ENCODE measurements at regions not wholly inside any gene's neighbourhood (a gene's known extent, or its start where the extent isn't known, plus 50 kb on each side); places are given as distances from the start of the nearest gene placed in this dataset.

DNA sequence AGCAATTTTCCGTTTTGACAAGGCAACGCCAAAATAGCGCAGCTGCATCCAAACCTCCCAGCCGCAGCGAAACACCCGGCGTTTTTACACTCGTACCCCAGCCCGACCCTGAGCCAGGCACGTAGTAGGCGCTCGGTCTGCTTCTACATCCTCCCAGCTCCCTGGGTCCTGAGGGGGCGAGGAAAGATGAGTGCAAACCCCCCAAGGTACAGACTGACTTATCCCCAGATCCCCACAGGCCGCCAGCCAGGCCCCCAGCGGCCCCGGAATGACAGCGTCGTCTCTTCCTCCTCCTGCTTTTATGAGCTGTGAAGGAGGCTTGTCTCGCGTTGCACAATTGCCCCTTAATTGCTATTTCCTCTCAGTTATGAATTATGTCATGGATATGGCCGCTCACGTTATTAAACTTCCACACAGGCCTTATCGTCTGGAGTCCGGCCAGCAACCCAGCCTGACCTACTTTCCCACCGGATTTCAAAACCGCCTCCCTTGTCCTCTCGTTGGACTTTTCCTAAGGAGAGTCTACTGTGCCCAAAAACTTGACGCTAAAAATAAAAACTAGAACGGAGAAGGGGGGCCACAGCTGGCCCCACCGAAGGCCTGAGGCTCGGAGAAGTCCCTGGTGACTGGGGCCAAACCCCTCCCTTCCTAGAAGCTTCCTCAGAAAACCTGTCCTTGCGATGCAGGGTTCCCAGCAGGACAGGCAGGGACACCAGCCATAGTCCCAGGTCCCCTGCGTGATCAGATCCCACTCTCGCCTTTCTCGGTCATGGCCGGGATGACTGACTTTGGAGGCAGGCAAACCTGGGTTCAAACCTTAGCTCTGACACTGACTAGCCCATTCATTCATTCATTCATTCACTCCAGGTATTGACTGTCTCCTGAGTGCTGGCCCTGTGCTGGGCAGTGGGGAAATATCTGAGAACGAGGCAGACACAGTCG, 130.9 kb upstream of the PTPN1 start:
- DNase-seq, result peak; percentile 54 to 60

DNA sequence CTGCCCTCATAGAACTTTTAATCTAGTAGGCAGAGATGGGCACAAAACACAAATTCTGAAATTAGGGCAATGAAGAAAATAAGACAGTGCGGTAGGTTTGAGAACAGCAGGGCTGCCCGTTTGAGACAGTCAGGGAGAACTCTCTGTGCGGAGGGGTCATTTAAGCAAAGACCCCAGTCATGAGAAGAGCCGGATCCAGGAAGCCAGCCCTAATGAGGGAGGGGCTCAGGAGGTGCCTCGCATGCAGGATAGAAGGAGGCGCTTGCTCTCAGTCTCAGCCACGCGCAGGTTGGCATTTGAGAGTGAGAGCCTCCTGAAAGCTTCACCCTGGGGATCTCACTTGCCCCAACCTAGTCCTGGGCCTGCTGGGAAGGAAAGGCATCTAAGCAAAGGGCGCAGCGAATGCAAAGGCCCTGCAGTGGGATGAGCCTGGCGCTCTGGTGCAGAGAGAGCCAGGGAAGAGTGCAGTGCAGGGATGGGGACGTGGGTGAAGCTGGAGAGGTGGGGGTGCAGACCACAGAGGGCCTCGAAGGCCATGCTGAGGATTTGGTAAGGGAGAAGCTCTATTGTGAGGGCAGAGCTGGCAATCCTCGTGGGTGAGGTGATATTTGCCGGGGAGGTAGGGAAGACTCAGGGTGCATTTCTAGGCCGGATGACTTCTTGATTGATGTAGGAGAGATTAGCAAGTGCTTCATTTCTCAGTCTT, 130.0 kb upstream of the PTPN1 start:
- no peak for DNase-seq

DNA sequence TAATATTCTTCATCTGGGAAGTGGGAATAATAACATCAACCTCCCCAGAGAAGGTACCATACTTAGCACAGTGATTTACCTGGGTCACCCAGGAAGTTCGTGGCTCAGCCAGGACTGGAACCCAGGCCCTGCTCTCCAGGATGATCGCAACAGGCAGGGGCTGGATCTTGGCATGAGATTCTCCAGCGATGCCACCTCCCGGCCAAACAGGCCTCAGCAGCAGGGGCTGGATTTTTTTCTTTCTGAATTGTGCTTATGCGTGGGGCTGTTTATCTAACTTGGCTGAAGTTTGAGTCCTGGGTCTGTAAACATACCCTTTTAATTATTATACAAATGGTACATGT, 129.5 kb upstream of the PTPN1 start:
- peak; percentile 40 to 68 for DNase-seq

DNA sequence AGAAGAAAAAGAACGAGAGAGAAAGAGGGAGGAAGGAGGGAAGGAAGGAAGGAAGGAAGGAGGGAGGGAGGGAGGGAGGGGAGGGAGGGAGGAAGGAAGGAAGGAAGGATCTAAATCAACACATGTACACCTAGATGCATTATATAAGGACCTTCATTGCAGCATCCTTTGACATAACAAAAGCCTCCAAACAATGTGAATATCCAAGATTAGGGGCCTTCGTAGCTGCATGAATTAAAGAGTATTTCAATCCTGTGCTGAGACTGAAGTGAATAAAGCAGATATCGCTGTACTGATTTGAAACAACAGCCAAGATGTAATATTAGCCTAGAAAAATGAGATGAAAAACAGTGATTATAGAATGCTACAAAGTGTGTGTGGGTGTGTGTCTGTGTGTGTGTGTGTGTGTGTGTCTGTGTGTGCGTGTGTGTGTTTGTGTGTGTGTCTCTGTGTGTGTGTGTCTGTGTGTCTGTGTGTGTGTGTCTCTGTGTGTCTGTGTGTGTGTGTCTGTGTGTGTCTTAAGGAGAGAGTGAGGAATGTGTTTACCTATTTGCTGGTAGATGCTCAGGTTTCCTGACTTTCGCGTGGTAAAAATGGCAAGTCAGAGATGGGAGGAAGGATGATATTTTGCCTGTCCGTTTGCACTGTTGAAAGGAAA, 129.0 kb upstream of the PTPN1 start:
- no peak for DNase-seq

DNA sequence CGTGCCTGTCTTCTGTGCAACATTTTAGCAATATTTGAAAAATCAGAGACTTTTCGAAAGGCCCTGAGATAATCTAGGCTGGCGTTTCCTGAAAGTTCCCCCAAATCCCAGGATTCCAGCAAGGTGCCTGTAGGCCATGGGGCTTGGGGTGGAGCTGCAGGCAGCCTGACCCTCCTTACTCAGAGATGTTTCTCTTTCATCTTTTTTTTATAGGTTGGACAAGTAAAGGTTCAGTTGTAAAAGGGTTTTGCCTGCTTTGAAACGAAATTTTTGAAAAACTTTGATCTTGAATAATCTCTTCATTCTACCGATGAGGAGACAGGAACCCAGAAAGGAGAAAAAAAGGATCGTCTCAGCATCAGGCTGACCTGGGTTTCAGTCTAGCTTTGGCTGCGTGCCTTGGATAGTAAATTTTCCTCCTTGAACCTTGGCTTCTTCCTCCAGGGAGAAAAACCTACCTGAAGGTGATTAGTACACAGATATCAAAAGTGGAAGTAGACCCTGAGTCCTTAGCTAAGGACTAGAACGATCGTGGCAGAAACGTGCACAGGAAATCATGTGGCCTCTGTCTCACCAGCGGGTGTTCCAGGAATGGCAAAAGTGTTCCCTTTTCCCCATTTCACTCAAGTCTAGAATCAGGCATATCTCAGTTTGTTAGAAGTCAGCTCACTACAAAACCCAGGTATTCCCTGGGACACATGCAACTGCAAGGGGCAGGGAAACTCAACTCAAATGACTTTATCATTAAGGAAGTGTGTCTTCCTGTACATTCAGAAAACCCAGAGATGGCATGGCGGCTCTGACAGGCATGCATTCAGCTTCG, 128.2 kb upstream of the PTPN1 start:
- DNase-seq, result no peak

DNA sequence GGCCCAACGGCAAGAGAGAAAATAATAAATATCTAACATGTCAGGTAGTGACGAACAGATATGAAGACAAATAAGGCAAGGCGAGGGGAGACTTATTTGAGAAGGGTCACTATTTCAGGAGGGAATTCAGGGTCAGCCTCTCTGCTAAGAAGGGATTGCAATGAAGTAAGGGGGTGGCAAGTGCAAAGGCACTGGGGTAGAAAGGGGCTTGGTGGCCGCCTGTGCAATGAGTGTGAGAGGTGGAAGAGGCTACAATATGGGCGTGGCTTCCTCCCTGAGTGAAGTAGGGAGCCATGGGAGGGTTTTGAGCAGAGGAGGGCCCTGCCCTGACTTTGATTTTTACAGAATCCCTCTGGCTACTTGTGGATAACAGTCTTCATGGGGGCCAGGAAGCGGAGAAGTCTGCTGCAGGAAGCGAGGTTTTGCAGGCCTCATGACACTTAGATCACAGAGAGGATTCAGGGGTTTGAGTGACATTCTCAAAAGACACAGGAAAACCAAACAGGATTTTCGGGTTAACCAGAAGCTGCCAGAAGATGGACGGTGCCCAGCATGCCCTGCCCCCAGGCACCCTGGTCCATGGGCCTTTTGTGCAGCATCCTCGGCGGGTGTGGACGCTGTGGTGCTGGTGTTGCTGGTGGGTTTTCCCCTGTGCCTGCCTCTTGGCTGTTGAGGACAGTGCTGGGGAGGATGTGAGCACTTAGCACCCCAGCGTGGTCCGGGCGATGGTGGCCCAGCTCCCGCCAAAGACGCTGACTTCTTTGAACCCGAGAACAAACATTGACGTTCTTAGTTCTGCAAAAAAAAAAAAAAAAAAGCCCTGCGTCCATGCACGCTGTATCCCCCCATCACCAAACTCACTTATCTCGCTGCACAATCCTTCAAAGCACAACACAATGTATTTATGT, 124.2 kb upstream of the PTPN1 start:
- DNase-seq, result no peak

DNA sequence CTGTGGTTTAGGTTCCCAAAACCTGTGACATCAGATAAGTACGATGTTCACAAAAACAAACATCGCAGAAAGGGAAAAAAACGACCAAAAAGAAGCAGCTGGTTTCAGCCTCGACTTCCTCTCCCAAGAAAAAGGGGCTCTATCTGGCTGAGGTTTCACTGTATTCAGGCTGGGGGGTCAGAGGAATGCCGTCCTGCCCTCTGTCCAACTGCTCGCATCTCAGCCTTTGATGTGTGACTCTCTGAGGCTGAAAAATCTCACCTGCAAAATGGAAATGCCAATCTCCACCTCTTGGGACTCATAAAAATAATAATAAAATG, 123.6 kb upstream of the PTPN1 start:
- DNase-seq, result no peak

DNA sequence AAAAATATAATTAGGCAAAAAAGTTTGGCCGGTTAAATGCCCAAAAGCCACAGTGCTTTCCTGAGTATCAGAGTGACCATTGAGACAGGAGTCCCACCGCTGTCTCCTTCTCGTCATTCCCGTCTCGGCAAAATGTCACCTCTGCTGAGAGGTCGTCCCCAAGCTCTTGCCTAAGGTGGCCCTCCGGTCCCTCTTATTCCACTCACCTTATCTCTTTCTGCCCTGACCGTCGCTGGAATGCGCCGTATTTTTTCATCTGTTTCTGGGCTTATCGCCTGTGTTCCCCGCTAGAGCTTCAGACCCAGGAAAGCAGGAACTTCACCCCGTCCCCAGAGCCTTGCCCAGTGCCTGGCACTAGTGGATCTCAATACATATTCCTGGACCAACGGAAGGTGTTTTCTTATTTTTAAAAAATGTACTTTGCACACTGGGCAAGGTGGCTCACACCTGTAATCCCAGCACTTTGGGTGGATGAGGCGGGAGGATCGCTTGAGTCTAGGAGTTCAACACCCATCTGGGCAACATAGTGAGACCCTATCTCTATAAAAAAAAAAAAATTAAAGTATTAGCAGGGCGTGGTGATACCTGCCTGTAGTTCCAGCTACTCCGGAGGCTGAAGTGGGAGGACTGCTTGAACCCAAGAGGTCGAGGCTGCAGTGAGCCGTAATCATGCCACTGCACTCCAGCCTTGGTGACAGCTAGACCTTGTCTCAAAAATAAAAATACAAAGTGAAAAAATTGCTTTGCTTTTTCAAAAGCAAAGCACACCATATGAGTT, 122.8 kb upstream of the PTPN1 start:
- DNase-seq, result no peak

DNA sequence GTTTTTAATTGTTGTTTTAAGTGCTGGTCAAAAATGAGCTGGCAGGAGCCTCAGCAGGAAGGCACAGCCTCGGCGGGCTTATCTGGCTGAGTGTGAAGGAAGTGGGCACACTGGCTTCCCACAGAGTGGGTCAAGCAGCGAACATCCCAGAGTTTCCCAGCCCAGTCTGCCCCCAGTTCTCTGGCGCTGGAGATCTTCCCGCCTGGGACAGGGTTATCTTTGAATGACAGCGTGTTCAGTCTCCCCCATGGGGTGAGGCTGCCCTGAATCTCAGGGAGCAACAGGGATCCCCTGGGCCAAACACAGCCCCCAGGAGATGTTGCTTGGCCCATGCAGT, 122.2 kb upstream of the PTPN1 start:
- DNase-seq, result no peak

DNA sequence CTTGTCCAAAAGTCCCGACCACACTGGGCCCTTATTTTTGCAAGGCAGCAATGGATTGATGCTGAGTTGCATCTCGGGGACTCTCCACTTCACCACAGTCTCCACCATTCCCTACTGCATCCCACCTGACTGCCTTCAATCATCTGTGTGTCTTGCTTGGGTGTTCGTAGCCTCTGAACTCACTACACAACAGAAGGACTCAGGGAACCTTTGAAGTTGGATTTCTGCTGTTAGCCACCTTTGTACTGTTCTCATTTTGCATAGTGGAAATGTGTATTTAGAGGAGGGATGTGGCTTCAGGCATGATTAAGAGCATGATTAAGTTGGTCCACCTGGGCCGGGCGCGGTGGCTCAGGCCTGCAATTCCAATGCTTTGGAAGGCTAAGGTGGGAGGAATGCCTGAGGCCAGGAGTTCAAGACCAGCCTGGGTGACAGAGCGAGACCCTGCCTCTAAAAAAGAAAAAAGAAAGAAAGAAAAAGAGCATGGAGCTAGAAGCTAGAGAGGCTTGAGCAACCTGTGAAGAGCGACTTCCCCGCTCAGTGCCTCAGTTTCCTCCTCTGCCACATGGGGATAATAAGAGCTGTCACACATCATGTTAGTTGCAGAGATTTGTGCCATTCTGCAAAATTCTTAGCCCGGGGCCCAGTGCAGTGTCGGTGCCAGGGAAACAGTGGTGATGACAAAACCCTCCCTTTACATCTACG, 121.3 kb upstream of the PTPN1 start:
- no peak for DNase-seq

DNA sequence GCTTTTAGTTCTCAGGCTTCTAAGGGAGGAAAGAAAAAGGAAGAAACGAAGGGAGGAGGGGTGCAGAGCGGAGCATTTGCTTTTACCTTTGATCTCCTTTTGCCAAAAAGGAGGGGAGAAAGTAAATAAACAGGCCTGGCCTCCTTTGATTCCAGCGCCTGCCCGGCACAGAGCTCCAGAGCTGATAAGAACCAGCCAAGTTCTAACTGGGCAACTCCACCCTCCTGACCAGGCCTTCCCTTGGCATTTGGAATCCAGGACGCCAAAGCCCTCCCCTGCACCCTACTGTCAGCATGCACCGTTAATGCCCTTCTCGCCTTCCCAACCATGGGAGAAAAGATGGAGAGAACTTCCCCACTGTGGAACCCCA, 120.8 kb upstream of the PTPN1 start:
- DNase-seq, result no peak

DNA sequence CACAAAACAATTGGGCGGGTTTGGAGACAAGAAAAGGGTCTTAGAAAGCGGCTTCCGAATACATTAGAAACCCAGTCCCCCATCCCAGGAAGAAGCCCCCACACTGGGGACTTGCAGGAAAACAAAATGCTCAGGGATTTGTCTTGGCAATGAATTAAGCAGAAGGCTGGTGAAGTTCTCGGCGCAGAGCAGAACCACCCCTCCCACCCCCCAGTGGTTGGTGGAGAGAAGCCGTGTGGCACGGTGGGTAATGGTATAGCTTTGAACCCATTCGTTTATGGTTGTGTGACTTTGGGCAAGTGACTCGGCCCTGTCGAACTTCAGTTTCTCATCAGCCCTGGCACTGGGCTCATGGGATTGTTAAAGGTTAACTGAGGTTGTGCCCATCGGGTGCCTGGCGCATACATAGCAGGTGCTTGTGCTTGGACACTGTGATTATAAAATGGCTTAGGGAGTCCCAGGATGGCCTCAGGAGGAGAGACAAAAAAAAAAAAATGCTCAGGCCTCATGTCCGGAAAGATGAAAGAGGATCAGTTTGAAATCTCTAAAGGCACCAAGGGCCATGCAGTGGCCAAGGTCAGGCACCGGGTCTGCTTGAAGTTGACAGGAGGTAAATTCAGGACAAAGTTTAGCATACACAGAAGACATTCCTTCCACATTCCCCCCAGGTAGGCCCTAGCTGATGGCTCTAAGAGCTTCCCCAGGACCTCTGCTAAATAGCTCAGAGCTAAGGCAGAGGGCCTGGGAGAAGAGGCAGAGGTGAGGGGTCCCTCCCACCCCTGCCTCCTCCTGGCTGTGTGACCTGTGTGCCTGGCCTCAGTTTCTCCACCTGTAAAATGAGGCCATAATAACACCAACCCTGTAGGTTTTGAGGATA, 120.1 kb upstream of the PTPN1 start:
- DNase-seq, result no peak

DNA sequence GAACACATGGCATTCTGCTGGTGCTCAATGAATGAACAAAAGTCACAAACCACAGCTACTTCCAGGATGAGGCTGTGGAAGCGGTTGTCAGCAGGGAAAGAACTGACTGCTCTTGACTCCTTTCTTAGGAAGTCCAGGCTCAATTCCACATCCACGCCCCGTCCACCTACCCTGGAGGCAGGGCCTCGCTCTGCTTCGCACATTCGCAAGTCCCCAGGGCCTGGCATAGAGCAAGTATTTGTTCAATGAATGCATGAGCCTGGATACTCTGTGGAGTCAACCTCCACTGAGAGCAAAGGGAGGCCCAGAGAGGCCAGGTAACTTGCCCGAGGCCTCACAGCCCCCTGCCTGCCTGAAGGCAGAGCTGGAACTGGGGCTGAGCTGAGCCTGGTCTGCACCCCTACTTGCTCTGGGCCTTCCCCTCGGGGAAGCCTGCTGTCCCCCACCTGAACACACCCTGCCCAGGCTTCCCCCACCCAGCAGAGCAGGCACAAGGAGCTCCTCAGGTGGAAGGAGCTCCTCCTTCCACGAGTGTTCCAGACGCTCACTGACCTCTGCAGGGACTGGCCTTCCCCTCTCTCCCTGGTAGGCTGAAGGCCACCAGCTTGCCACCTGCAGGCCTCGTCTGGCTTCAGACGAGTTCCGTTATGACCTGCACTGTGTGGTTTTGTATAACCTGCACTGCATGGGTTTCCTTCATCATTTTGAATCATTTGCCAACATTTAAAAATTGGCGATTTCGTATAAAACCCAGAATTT, 119.3 kb upstream of the PTPN1 start:
- no peak for DNase-seq

DNA sequence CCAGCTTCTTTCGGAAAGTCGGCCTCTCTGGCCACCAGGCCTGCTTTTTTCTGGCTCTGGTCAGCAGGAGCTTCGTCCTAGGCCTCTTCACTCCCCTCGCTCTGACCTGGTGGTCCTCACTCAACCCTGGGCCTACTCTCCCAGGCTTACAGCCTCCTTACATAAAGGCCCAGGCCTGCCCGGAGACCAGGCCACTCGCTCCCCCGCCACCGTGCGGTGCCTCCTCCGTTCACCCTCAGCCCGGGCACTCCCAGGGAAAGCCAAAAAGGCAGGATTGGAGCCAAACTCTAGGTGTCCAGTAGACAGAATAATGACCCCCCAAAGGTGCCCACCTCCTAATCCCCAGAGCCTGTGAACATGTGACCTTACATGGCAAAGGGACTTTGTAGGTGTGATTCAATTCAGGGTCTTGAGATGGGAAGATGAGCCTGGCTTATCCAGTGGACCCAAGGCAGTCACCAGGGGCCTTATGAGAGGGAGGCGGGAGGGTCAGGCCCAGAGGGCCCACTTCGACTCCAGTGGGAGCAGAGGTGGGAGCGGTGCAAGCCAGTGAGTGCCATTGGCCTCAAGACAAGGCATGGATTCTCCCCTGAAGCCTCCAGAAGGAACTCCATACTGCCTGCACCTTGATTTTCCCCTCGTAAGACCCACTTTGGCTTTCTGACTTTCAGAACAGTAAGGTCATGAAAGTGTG, 118.6 kb upstream of the PTPN1 start:
- no peak for DNase-seq

DNA sequence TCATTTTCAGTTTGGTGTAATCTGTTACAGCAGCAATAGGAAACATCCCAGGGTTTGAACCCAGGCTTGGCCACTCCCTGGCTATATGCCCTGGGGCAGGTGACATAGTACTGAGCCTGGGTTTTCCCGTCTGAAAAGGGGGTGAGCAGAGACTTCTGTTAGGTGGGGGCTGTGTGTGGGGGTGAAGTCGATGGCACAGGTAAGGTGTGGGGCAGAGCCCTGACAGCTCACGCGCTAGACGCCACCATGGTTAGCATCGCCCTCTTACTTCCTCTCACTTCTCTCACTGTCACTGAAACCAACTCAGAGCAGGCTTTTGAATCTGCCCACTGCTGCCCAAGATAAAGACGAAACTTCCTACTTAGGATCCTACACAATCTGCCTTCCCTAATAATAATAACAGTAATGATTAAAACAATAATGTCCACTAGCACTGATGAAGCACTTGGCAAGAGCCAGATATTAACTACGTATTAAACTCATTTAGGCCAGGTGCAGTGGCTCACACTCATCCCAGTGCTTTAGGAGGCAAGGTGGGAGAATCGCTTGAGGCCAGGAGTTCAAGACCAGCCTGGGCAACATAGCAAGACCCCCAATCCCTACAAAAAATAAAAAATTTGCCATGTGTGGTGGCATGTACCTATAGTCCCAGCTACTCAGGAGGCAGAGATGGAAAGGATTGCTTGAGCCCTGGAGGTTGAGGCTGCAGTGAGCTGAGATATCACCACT, 117.9 kb upstream of the PTPN1 start:
- DNase-seq, result no peak

DNA sequence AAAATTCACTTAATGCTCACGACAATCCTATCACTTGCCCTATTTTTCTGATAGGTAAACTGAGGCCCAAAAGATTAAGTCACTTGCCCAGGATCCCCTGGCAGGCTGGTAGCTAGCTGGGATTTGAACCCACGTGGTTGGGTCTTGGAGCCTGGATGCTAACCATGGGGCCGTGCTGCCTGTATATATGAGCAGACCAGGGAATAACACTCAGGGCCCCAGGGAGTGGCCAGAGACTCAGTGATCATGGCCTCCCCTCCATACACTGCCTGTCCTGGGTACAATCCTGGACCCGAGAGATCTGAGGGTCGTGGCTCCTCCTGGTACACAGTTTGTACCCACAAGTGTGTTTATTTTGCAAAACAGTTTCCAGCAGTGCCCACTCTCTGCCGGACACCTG, 116.9 kb upstream of the PTPN1 start:
- no peak for DNase-seq

DNA sequence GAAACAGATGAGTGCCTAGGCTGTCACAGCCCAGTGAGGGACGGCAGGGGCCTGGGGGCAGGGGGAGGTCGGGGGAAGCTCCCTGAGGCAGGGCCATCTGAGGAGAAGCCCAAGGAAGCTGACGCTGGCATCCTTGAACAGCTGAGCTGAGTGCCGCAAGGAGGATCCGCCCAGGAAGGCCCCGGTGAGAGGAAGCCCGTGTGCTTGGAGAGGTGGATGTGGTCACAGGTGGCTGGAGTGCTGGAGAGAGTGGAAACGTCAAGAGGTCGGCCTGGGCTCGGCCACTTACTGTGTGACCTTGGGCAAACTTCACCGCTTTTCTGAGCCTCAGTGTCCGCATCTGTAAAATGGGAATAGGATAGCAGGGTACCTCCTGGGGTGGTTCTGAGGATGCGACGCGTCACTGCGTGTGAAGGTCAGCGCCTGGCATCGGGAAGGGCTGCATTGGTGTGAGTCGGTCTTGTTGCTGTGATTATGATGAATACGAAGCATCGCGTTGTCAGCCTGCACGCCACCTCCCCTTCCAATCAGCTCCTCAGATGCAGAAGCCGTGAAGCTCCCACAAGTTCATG, 116.1 kb upstream of the PTPN1 start:
- no peak for DNase-seq
